Aorta (tissue), 5 donors: ENCODE measurements at regions not wholly inside any gene's neighbourhood (a gene's known extent, or its start where the extent isn't known, plus 50 kb on each side); places are given as distances from the start of the nearest gene placed in this dataset.
"Not testable (repeated sequence)": the region's sequence is repeated elsewhere in the genome, so short reads cannot be mapped to it uniquely, and the experiment has no call there.

Experiments used
- ATAC-seq: fragments of 200-7000 bp; cut with Tn5 transposase; one replicate; pipeline ENCODE4 v1.9.1; 2022; ENCODE audit warnings: moderate library complexity; ENCODE audit not compliant: low FRiP score
- DNase-seq, 2 donors: peaks; one replicate each; pipeline ENCODE4 v3.0.0-alpha.2; 2020
- H3K27ac ChIP-seq, 2 donors: one replicate each; pipeline ENCODE4 v1.5.1; 2013; ENCODE audit warnings: low read length in 2 of 2, mild to moderate bottlenecking in 2 of 2, moderate library complexity in 2 of 2, control low read depth in 1 of 2, inconsistent platforms in 1 of 2, low read depth in 1 of 2
- H3K27me3 ChIP-seq, 2 donors: one replicate each; pipeline ENCODE4 v1.6.1; 2013; ENCODE audit warnings: control low read depth in 1 of 2, low read length in 1 of 2, mild to moderate bottlenecking in 1 of 2, moderate library complexity in 1 of 2; ENCODE audit not compliant: insufficient read depth in 2 of 2, control insufficient read depth in 1 of 2
- H3K36me3 ChIP-seq, 2 donors: one replicate each; pipeline ENCODE4 v1.6.1; 2013; ENCODE audit warnings: control low read depth in 1 of 2, low read length in 1 of 2, mild to moderate bottlenecking in 1 of 2; ENCODE audit not compliant: insufficient read depth in 2 of 2, control insufficient read depth in 1 of 2
- H3K4me1 ChIP-seq, 2 donors: one replicate each; pipeline ENCODE4 v1.6.1; 2013; ENCODE audit warnings: low read length in 2 of 2, control low read depth in 1 of 2, mild to moderate bottlenecking in 1 of 2, moderate library complexity in 1 of 2; ENCODE audit not compliant: insufficient read depth in 2 of 2, control insufficient read depth in 1 of 2
- H3K4me3 ChIP-seq, 2 donors: one replicate each; pipeline ENCODE4 v1.5.1; 2013; ENCODE audit warnings: low read length in 2 of 2, control low read depth in 1 of 2, mild to moderate bottlenecking in 1 of 2
- H3K9me3 ChIP-seq: one replicate; pipeline ENCODE4 v1.6.1; 2013; ENCODE audit warnings: mild to moderate bottlenecking, low read length; ENCODE audit not compliant: control insufficient read depth
- WGBS, 2 donors: extraction: QIAGEN DNeasy Blood & Tissue Kit; methylation state at CpG; one replicate each; pipeline ENCODE4 v1.1.7; 2013; 5-methylcytosine and 5-hydroxymethylcytosine counted together
- intact Hi-C, 2 donors: fragments of 100-400 bp; cut with DNase I; formaldehyde crosslinking; loops; one replicate each; pipeline versions ENCODE4 v1.14.2 to v1.15.0; 2022
- donor health status: healthy with polysubstance abuse.
- donor health status: Bipolar disorder and iron deficiency.
- donor health status: DM: no; HTN: no; CAD: no.
- donor health status: DM: no; HTN: no; CAD: no.
- donor health status: DM: yes; HTN: yes; CAD: no.

- H3K27me3 ChIP-seq, H3K4me3 ChIP-seq, H3K36me3 ChIP-seq, H3K9me3 ChIP-seq, ATAC-seq, H3K27ac ChIP-seq, DNase-seq, H3K4me1 ChIP-seq, intact Hi-C loops: not testable (repeated sequence)
- 45 to 60% methylated on average over 6 of the region's 6 CpGs for WGBS, 2 donors
Measured at GRCh38 chr4:49164916-49165315, 178.8 kb downstream of the CWH43 start.

- intact Hi-C loops, DNase-seq, H3K4me1 ChIP-seq, ATAC-seq, H3K9me3 ChIP-seq, H3K27me3 ChIP-seq, H3K4me3 ChIP-seq, H3K36me3 ChIP-seq, H3K27ac ChIP-seq: not testable (repeated sequence)
- WGBS, 2 donors: 56 to 70% methylated on average over 6 to 8 of the region's 8 CpGs
Measured at GRCh38 chr4:49177847-49178246, 191.8 kb downstream of the CWH43 start.

- H3K36me3 ChIP-seq, H3K4me1 ChIP-seq, H3K27ac ChIP-seq, DNase-seq, intact Hi-C loops, ATAC-seq, H3K4me3 ChIP-seq, H3K9me3 ChIP-seq, H3K27me3 ChIP-seq: not testable (repeated sequence)
- 72 to 74% methylated on average over 4 of the region's 4 CpGs for WGBS, 2 donors
Measured at GRCh38 chr4:49181088-49181487, 195.0 kb downstream of the CWH43 start.

- H3K9me3 ChIP-seq, ATAC-seq, DNase-seq, H3K36me3 ChIP-seq, H3K4me3 ChIP-seq, H3K4me1 ChIP-seq, H3K27ac ChIP-seq, intact Hi-C loops, H3K27me3 ChIP-seq: not testable (repeated sequence)
- WGBS, 2 donors: 53% methylated on average over 11 of the region's 11 CpGs
Measured at GRCh38 chr4:49211396-49212194, 225.5 kb downstream of the CWH43 start.

GRCh38 chr4:49213250-49213649, 227.2 kb downstream of the CWH43 start:
- DNase-seq, H3K27me3 ChIP-seq, H3K4me3 ChIP-seq, H3K4me1 ChIP-seq, intact Hi-C loops, H3K9me3 ChIP-seq, H3K36me3 ChIP-seq, ATAC-seq, H3K27ac ChIP-seq: not testable (repeated sequence)
- 42 to 48% methylated on average over 3 of the region's 3 CpGs for WGBS, 2 donors

- H3K4me3 ChIP-seq, DNase-seq, H3K27ac ChIP-seq, intact Hi-C loops, H3K4me1 ChIP-seq, H3K36me3 ChIP-seq, ATAC-seq, H3K9me3 ChIP-seq, H3K27me3 ChIP-seq: not testable (repeated sequence)
- 87 to 89% methylated on average over 5 of the region's 5 CpGs for WGBS, 2 donors
Measured at GRCh38 chr4:49213750-49214149, 227.7 kb downstream of the CWH43 start.

- H3K27me3 ChIP-seq, H3K27ac ChIP-seq, H3K4me3 ChIP-seq, H3K36me3 ChIP-seq, intact Hi-C loops, H3K9me3 ChIP-seq, ATAC-seq, DNase-seq, H3K4me1 ChIP-seq: not testable (repeated sequence)
- WGBS, 2 donors: 69 to 73% methylated on average over 5 of the region's 5 CpGs
Measured at GRCh38 chr4:49214453-49215081, 228.5 kb downstream of the CWH43 start.

GRCh38 chr4:49215082-49215479, 229.0 kb downstream of the CWH43 start:
- ATAC-seq, H3K9me3 ChIP-seq, H3K4me1 ChIP-seq, H3K36me3 ChIP-seq, H3K27me3 ChIP-seq, intact Hi-C loops, H3K27ac ChIP-seq, DNase-seq, H3K4me3 ChIP-seq: not testable (repeated sequence)
- WGBS, 2 donors: 45 to 59% methylated on average over 2 of the region's 2 CpGs

- H3K36me3 ChIP-seq, H3K9me3 ChIP-seq, DNase-seq, H3K27me3 ChIP-seq, intact Hi-C loops, H3K4me1 ChIP-seq, H3K4me3 ChIP-seq, H3K27ac ChIP-seq, ATAC-seq: not testable (repeated sequence)
- 50 to 57% methylated on average over 3 of the region's 3 CpGs for WGBS, 2 donors
Measured at GRCh38 chr4:49216606-49217005, 230.5 kb downstream of the CWH43 start.
